ENCODE measurements at regions not wholly inside any gene's neighbourhood (a gene's known extent, or its start where the extent isn't known, plus 50 kb on each side); places are given as distances from the start of the nearest gene placed in this dataset.
"Not testable (repeated sequence)": the region's sequence is repeated elsewhere in the genome, so short reads cannot be mapped to it uniquely, and the experiment has no call there.

- no peak for DNase-seq
Measured at GRCh38 chr16:48003206-48003907, 152.4 kb downstream of the ABCC12 start.

DNA sequence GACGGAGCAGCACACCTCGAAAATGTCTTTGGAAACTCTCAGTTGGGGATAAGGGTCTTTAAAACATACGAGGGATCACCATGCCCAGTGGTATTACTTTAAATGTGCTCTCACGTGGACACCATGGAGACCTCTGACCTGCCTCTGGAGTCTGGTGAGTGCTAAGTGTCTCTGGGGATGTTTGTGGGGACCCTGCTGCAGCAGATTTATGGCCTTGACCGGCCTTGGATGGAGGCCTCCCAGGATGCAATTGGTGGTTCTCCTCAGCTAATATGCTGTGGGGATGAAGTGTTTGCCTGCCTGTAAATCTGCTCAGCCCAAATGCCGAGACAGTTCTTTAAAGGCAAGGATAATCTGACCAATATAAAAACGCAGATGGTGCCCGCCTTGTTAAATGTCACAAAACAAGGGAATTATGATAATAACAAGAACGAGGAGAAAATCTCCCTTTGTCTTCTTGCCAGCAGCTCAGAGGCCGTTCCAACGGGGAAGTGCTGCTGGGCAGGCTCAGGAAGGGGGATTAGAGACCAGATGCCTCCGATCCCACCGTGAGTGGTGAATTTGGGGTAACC, 154.4 kb downstream of the ABCC12 start:
- no peak for DNase-seq

- DNase-seq, result no peak
Measured at GRCh38 chr16:48000622-48001021, 155.2 kb downstream of the ABCC12 start.

- DNase-seq, result no peak
Measured at GRCh38 chr16:47999595-47999994, 156.2 kb downstream of the ABCC12 start.

- no peak for DNase-seq
Measured at GRCh38 chr16:47995354-47995753, 160.4 kb downstream of the ABCC12 start.

GRCh38 chr16:47991491-47991890, 164.3 kb downstream of the ABCC12 start:
- DNase-seq, result no peak

GRCh38 chr16:47990676-47991075, 165.1 kb downstream of the ABCC12 start:
- DNase-seq, result no peak

GRCh38 chr16:47987136-47987535, 168.7 kb downstream of the ABCC12 start:
- DNase-seq, result no peak

GRCh38 chr16:47986031-47986430, 169.8 kb downstream of the ABCC12 start:
- no peak for DNase-seq

DNA sequence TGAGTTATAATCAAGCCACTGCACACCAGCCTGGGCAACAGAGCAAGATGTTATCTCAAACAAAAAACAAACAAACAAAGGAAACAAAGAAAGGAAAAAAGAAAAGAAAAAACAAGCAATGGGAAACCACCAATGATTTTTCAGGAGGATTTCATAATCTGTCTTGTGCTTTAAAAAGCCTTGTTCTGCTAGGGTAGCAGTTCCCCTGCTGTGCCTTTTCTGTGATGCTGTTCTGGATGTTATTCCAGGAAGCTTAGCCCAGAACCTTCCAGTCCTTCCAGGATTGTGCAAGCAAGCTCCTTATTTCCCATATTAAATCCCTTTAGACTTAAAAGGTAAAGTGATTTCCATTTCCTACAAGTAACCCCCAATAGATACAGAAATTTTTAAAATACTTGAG, 171.1 kb downstream of the ABCC12 start:
- no peak for DNase-seq

- DNase-seq, result no peak
Measured at GRCh38 chr16:47983999-47984580, 171.7 kb downstream of the ABCC12 start.

GRCh38 chr16:47980212-47980611, 175.6 kb downstream of the ABCC12 start:
- no peak for DNase-seq

DNA sequence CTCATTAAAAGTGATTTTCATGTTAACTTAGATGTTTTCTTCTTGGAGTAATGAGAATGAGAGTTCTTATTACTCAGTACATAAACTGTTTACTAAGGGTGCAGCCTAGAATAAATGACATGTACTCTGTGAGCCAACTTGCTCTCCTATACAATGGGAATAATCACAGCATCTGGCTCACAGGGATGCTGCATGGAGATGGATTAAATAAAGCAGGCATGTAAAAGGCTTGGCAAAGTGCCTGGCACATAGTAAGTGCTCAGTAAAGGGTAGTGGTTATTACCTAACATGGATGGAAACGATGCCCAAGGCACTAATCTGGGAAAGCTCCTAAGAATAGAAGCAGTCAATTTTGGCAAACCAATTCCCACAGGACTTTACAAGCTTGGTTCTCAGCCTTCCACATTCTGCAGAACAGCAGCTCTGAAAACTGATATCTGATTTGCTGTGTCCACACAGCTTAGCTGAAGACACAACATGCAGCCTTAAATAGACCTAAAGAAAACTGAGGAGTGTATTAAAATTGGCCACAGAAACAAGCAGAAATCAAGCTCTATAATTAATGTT, 176.1 kb downstream of the ABCC12 start:
- no peak for DNase-seq

GRCh38 chr16:47979164-47979520, 176.7 kb downstream of the ABCC12 start:
- peak in 1 of 2 experiments; percentile 29 for DNase-seq

DNA sequence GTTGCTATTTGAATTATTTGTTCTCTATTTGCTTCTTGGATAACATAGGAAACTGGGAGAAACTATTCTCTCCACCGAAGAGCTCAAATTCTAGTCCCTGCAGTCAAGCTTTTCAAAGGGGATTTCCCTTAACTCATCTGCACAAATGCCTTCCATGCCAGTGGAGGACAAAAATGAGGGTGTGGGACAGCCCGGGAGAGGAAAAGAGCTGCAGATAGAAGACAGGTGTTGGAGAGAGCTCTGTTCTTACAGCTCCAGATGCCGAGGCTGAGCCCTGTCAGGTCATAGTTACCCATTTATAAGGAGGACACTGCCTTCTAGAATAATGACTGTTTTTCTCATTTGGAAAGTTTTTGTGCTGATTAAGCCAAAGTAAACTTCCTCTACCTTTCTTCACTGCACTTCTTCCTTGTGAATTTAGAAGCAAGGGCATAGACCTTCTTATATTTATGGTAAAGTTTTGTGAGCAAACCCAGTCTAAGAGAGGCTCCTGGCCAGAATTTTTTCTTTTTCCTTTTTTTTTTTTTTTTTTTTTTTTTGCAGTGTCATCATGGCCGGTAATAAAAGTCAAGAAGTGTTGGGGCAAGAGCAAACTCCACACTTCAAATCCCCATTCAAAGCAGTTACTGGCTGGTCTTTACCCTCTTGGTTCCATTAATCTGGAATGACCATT, 177.2 kb downstream of the ABCC12 start:
- no peak for DNase-seq

- no peak for DNase-seq
Measured at GRCh38 chr16:47977802-47978201, 178.0 kb downstream of the ABCC12 start.

DNA sequence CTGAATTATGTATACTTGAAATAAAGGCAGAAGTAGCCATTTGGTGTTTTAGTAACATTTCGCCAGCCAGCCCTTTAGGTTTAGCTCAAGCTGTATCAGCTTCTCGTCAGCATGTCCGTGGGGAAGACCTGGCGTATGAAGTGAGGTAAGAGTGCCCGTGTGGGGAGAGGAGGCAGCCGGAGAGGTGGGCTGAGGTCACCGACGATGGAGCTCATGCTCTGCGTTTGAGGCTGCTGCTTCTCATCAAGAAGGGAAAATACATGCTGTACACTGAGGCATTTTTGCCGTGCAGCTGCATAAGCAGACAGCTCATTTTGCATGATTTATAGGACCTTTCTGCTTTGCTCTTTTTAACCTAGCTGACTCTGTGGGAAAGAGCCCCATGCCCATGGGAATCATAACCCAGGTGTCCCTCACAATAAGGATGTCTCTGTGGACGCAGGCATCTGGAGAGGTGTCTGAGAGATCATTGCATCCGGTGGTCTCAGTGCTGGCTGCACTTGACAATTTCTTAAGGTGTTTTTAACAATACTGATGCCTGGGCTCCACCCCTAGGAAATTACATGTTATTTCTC, 179.1 kb downstream of the ABCC12 start:
- DNase-seq, result no peak

DNA sequence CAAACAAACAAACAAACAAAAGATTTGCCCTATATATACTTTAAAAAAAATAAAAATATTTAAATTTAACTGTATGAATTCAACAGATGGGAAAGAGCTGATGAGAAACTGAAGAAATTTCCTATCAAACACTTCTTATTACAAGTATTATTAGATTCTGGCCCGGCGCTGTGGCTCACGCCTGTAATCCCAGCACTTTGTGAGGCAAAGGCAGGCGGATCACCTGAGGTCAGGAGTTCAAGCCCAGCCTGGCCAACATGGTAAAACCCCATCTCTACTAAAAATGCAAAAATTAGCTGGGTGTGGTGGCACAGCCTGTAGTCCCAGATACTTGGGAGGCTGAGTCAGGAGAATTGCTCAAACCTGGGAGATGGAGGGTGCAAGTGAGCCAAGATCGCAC, 180.8 kb downstream of the ABCC12 start:
- not testable (repeated sequence) for DNase-seq

- no peak for DNase-seq
Measured at GRCh38 chr16:47973552-47973951, 182.2 kb downstream of the ABCC12 start.

- DNase-seq, result no peak
Measured at GRCh38 chr16:47972246-47972985, 183.4 kb downstream of the ABCC12 start.

GRCh38 chr16:47971225-47971624, 184.6 kb downstream of the ABCC12 start:
- DNase-seq, result no peak

- no peak for DNase-seq
Measured at GRCh38 chr16:47970291-47970931, 185.4 kb downstream of the ABCC12 start.
